ENCODE measurements at regions not wholly inside any gene's neighbourhood (a gene's known extent, or its start where the extent isn't known, plus 50 kb on each side); places are given as distances from the start of the nearest gene placed in this dataset.
"Not testable (repeated sequence)": the region's sequence is repeated elsewhere in the genome, so short reads cannot be mapped to it uniquely, and the experiment has no call there.

- no peak for DNase-seq
Measured at GRCh38 chr10:44749151-44749550, 162.0 kb upstream of the TMEM72 start.

DNA sequence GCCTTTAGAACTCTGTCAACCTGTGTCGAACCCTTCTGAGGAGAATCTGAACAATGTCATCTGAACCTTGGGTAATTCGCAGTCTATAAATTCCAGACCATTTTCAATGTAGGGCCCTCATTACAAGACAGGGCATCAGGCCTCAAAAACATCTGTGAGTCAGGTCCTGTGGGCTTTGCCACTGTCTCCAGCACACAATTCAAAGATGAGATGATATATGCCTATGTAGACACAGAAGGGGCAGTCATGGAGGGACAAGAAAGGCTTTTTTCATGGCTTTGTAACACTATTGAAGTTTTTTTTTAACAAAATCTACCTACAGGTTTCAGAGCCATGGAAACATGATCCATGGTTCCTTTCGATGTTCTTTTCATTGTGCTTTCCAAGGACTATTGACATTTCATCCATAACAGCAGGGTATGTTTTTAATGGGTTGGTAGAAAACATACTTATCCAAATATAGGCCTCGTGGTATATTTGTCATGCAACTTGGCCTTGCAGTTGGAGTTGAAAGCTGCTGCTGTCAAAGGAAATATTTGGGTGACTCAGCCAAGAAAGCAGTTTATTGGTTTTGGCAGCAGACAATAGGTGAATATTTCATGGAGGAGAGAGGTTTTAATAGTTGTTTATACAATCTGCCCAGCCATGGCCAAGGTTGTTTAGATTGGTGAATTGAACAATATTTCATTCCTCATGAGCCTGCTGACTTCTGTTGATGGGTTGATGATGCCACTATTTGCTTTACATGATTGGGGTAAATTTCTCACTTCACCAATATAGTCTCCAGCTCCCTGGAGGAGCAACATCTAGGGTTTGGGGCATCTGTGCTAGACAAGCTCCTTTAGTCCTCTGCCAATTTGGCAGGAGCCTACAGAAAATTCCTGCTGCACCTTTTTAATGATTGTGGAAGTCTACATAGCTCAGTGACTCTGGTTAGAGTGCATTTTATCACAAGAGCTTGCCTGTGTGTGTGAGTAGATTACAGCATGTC lies 158.4 kb upstream of the TMEM72 start:
- DNase-seq: no peak

GRCh38 chr10:44754355-44754754 lies 156.8 kb upstream of the TMEM72 start:
- DNase-seq: not testable (repeated sequence)

- no peak for DNase-seq
Measured at GRCh38 chr10:44755481-44755880, 155.7 kb upstream of the TMEM72 start.

DNA sequence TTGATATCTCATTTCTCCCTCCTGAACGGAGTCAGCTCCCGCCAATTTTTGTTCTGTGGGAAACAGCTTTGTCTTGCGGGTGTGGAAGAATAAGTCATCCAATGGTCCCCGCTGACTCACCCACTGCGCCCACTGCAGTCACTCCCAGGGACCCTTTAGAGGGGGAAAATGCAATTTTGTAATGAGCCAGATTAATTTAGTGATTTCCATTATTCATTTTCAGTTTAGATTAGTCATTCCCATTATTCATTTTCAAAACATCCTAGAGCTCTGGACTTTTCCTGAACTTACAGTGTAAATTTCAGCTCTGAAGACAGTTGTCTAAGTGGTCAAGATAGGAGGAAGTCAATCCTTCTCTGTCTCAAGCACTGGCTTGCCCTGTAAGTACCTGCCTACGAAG lies 154.9 kb upstream of the TMEM72 start:
- DNase-seq: no peak

- DNase-seq: no peak
Measured at GRCh38 chr10:44757551-44758205, 153.5 kb upstream of the TMEM72 start.

GRCh38 chr10:44759122-44759521 lies 152.0 kb upstream of the TMEM72 start:
- DNase-seq: no peak

DNA sequence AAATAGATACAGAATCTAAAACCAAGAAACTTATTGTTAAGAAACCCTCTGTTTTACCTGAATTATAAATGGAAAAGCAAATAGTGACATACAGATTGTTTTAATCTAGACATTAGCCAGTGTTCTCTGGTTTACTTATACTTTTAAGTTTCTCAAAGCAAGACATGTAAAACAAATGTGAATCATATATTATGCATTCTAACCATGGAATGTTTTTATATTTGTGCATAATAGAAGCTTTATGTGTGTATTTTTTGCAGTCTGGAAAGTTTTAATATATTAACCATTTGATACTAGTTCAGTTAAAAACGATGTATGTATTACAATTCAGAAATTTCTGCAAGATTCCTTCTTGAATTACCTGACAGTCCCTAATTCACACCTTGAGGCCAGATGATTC lies 150.6 kb upstream of the TMEM72 start:
- no peak for DNase-seq

DNA sequence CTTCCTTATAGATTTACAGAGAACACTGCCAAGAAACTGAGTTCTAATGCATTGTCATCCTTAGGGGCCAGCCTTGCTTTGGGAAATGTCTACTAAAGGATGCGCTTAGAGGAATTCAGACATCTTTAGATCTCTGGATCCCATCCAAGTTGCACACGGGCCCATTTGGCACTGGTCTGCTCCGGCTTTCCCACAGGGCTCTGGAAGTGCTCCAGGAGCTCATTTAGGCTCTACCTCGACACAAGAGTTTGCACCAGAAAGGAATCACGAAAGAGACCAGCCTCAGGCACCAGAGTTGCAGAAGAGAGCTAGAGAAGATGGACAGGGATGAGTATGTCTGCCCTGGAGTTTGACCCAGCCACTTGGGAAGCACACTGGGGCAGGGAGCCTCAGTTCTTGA lies 150.1 kb upstream of the TMEM72 start:
- no peak for DNase-seq

- DNase-seq: no peak
Measured at GRCh38 chr10:44763331-44763730, 147.8 kb upstream of the TMEM72 start.

GRCh38 chr10:44765299-44765698 lies 145.8 kb upstream of the TMEM72 start:
- DNase-seq: no peak

DNA sequence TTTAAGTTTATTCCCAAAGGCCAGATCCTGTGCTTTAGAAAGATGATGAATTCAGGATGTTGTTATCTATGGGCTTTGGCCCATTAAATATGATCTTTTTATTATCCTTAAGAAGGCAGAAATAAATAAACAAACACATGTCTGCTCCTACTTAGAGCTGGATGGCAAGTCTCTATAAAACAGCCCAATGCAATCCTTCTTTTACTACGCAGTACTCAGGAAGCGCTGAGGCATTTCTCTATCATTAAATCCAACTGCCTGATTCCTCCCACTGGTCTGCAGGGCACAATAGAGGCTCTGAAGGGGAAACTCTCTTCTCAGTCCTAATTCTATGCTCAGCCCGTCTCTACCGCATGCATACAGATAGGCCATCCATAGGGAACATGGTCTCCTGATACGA lies 144.5 kb upstream of the TMEM72 start:
- no peak for DNase-seq

- no peak for DNase-seq
Measured at GRCh38 chr10:44769450-44769849, 141.7 kb upstream of the TMEM72 start.

- DNase-seq: no peak
Measured at GRCh38 chr10:44771233-44771995, 139.7 kb upstream of the TMEM72 start.

GRCh38 chr10:44773565-44773964 lies 137.6 kb upstream of the TMEM72 start:
- DNase-seq: no peak

- no peak for DNase-seq
Measured at GRCh38 chr10:44774676-44775401, 136.3 kb upstream of the TMEM72 start.

DNA sequence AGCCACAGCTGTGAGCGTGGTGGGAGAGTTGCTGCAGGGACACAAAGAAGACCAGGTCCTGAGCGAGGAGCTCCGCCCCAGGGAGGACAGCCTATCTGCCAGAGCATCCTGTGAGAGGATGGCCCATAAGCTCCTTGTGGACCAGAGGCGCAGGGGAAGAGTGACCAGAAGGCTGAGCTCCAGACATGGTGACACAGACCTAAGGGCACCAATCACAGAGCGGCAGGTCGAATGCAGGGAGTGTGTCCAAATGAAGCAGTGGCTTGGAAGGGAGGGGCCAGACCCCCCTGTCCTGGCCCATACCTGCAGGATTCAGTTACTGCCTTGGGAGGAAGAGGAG lies 135.8 kb upstream of the TMEM72 start:
- DNase-seq: no peak

DNA sequence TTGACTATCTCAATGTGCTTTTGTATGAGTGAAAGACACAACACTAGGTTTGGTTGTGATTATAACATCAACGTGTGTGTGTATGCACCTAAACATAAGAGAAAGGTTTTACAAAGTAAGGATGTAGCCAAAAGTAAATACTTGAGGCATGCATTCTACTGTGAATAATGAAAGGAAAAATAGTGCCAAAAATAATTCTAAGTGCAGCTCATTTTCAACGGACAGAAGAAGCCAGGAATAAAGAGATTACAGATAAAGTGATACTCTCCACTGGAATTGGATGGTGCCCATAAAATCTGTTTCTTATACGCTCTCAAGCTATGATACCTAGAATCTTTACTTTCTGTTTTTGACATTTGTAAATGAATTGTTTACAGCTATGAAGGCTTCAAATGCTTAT lies 135.0 kb upstream of the TMEM72 start:
- DNase-seq: no peak

DNA sequence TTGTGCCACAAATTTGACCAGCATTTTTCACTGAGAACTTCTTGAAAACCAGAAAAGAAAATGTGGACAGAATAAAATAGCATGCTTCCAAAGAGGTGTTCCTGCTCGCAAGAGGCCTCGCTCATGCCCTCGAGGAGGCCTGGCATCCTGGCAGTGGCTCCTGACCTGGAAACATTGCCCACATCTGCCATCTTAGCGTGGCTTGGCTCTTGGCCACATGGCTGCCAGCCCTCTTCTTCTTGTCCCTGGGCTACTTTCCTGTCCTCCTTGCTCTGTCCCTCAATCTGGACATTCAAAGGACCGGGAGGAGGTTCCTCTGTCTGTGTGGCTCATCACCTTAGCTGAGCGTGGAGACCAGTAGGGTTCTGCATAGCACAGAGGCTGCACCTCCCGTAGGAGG lies 131.6 kb upstream of the TMEM72 start:
- no peak for DNase-seq

GRCh38 chr10:44780426-44780825 lies 130.7 kb upstream of the TMEM72 start:
- no peak for DNase-seq

DNA sequence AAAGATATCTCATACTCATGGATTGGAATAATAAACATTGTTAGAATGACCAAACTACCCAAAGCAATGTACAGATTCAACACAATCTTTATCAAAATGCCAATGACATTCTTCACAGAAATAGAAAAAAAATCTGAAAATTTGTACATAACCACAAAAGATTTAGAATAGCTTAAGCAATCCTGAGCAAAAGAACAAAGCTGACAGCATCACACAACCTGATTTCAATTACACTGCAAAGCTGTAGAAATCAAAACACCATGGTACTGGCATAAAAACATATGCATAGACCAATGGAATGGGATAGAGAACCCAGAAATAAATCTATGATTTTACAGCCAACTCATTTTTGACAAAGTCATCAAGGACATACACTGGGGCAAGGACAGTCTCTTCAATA lies 130.0 kb upstream of the TMEM72 start:
- DNase-seq: no peak

GRCh38 chr10:44786286-44786850 lies 124.8 kb upstream of the TMEM72 start:
- no peak for DNase-seq

Data from stimulated activated CD8-positive, alpha-beta memory T cell treated with anti-CD3 and anti-CD28 coated beads, Interleukin-4, amount 100 ng/mL, for 48 hours (primary cell).